ENCODE measurements at regions not wholly inside any gene's neighbourhood (a gene's known extent, or its start where the extent isn't known, plus 50 kb on each side); places are given as distances from the start of the nearest gene placed in this dataset.
A peak's percentile ranks its signal among the peaks of the same experiment; 100 is the strongest.

DNA sequence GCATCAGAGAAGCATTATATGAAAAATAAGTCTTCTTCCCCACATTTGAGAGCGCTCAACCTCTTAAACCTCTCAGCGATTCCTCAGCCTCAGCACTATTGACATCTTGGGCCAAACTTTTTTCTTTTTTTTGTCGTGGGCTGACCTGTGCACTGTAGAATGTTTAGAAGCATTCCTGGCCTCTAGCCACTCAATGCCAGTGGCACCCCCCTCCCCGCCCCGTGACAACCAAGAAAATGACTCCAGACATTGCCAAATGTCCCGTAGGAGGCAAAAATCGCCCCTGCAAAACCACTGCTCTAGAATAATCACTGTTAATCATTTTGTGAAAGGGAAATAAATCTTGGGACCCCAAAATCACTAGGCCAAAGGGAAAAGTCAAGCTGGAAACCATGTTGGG lies 129.1 kb upstream of the BOD1 start:
- Histone ChIP-seq H3F3A (ENCODE audit: insufficient read depth, low read length) (peaks cover 46% of the 10 kb centered on the region), H3K4me2 (ENCODE audit: low read depth, low read length) (peak overlapping the region; percentile 96), H3K9ac (ENCODE audit: low read length) (peak overlapping the region; percentile 96), H3K4me1 (ENCODE audit: low read length) (peaks cover 36% of the 10 kb centered on the region), H3K27me3 (replicated peaks; ENCODE audit: insufficient read depth, low read length) (no peaks in the 10 kb centered on the region), H3K9me2 (replicated peaks; ENCODE audit: insufficient read depth, low read length) (no peaks in the 10 kb centered on the region), H2AFZ (ENCODE audit: low read length) (no peak overlapping the region), H3K9me3 (replicated peaks; ENCODE audit: insufficient read depth, low read length) (no peaks in the 10 kb centered on the region), H4K20me1 (ENCODE audit: insufficient read depth, low read length) (no peaks in the 10 kb centered on the region), H3K79me2 (ENCODE audit: low read length) (peaks cover 38% of the 10 kb centered on the region), H3K4me3 (ENCODE audit: low read length) (peak overlapping the region; percentile 67), H3K27ac (ENCODE audit: low read length) (peak overlapping the region; percentile 99), H3K36me3 (replicated peaks; ENCODE audit: insufficient read depth, low read length) (no peaks in the 10 kb centered on the region)
- TF ChIP-seq EZH2 (optimal IDR thresholded peaks at IDR 0.05; ENCODE audit: low read depth, low read length) (no peak), EZH2phosphoT487 (IDR thresholded peaks at IDR 0.05; ENCODE audit: low read length) (no peak)
- TF ChIP-seq, protein P1, sequence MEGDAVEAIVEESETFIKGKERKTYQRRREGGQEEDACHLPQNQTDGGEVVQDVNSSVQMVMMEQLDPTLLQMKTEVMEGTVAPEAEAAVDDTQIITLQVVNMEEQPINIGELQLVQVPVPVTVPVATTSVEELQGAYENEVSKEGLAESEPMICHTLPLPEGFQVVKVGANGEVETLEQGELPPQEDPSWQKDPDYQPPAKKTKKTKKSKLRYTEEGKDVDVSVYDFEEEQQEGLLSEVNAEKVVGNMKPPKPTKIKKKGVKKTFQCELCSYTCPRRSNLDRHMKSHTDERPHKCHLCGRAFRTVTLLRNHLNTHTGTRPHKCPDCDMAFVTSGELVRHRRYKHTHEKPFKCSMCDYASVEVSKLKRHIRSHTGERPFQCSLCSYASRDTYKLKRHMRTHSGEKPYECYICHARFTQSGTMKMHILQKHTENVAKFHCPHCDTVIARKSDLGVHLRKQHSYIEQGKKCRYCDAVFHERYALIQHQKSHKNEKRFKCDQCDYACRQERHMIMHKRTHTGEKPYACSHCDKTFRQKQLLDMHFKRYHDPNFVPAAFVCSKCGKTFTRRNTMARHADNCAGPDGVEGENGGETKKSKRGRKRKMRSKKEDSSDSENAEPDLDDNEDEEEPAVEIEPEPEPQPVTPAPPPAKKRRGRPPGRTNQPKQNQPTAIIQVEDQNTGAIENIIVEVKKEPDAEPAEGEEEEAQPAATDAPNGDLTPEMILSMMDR (IDR thresholded peaks at IDR 0.05; ENCODE audit: low read length), result no peak
- no peak for DNase-seq

DNA sequence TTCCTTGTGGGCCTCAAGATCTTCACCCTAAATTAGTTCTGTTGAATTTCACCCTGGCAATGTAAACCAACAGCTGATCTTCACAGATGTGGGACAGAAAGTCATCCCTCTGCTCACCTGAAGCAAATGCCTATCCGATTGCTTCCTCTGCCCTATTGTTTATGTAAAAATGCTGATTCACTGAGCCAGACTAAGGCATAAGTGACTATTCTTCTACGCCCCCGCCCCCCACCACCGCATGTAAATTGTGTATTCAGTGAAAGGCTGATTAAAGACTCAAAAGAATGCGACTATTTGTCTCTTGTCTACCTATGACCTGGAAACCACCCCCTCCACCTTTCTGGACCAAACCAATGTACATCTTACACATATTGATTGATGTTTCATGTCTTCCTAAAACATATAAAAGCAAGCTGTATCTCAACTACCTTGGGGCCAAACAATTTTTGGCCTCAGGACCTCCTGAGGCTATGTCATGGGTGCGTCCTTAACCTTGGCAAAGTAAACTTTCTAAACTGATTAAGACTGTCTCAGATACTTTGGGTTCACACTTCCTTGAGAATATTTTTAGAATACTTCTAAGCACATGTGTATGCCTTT lies 129.7 kb upstream of the BOD1 start:
- DNase-seq, result peak; percentile 86
- Histone ChIP-seq H3K4me3 (ENCODE audit: low read length) (peak overlapping the region; percentile 67), H3K27ac (ENCODE audit: low read length) (peak overlapping the region; percentile 99), H3F3A (ENCODE audit: insufficient read depth, low read length) (peaks cover 46% of the 10 kb centered on the region), H3K9me3 (replicated peaks; ENCODE audit: insufficient read depth, low read length) (no peaks in the 10 kb centered on the region), H3K9ac (ENCODE audit: low read length) (peak overlapping the region; percentile 96), H2AFZ (ENCODE audit: low read length) (peak overlapping the region; percentile 46), H3K4me2 (ENCODE audit: low read depth, low read length) (peak overlapping the region; percentile 96), H3K79me2 (ENCODE audit: low read length) (peaks cover 32% of the 10 kb centered on the region), H4K20me1 (ENCODE audit: insufficient read depth, low read length) (no peaks in the 10 kb centered on the region), H3K4me1 (ENCODE audit: low read length) (peaks cover 36% of the 10 kb centered on the region), H3K27me3 (replicated peaks; ENCODE audit: insufficient read depth, low read length) (no peaks in the 10 kb centered on the region), H3K9me2 (replicated peaks; ENCODE audit: insufficient read depth, low read length) (no peaks in the 10 kb centered on the region), H3K36me3 (replicated peaks; ENCODE audit: insufficient read depth, low read length) (no peaks in the 10 kb centered on the region)
- TF ChIP-seq, protein P1 (IDR thresholded peaks at IDR 0.05; ENCODE audit: low read length), result no peak
- TF ChIP-seq EZH2phosphoT487 (IDR thresholded peaks at IDR 0.05; ENCODE audit: low read length) (no peak), EZH2 (optimal IDR thresholded peaks at IDR 0.05; ENCODE audit: low read depth, low read length) (no peak)

GRCh38 chr5:173747876-173748275 lies 131.4 kb upstream of the BOD1 start:
- no peak for TF ChIP-seq EZH2 (optimal IDR thresholded peaks at IDR 0.05; ENCODE audit: low read depth, low read length)
- TF ChIP-seq, protein P1 (IDR thresholded peaks at IDR 0.05; ENCODE audit: low read length), result no peak
- TF ChIP-seq EZH2phosphoT487 (IDR thresholded peaks at IDR 0.05; ENCODE audit: low read length), result no peak
- Histone ChIP-seq H3K36me3 (replicated peaks; ENCODE audit: insufficient read depth, low read length) (no peaks in the 10 kb centered on the region), H3K27ac (ENCODE audit: low read length) (no peak overlapping the region), H3K4me3 (ENCODE audit: low read length) (no peak overlapping the region), H3K4me2 (ENCODE audit: low read depth, low read length) (no peak overlapping the region), H3K27me3 (replicated peaks; ENCODE audit: insufficient read depth, low read length) (no peaks in the 10 kb centered on the region), H3F3A (ENCODE audit: insufficient read depth, low read length) (peaks cover 43% of the 10 kb centered on the region), H3K9ac (ENCODE audit: low read length) (no peak overlapping the region), H3K9me3 (replicated peaks; ENCODE audit: insufficient read depth, low read length) (no peaks in the 10 kb centered on the region), H2AFZ (ENCODE audit: low read length) (no peak overlapping the region), H4K20me1 (ENCODE audit: insufficient read depth, low read length) (no peaks in the 10 kb centered on the region), H3K79me2 (ENCODE audit: low read length) (peaks cover 18% of the 10 kb centered on the region), H3K4me1 (ENCODE audit: low read length) (peaks cover 26% of the 10 kb centered on the region), H3K9me2 (replicated peaks; ENCODE audit: insufficient read depth, low read length) (no peaks in the 10 kb centered on the region)
- no peak for DNase-seq
